ENCODE measurements at regions not wholly inside any gene's neighbourhood (a gene's known extent, or its start where the extent isn't known, plus 50 kb on each side); places are given as distances from the start of the nearest gene placed in this dataset.

DNA sequence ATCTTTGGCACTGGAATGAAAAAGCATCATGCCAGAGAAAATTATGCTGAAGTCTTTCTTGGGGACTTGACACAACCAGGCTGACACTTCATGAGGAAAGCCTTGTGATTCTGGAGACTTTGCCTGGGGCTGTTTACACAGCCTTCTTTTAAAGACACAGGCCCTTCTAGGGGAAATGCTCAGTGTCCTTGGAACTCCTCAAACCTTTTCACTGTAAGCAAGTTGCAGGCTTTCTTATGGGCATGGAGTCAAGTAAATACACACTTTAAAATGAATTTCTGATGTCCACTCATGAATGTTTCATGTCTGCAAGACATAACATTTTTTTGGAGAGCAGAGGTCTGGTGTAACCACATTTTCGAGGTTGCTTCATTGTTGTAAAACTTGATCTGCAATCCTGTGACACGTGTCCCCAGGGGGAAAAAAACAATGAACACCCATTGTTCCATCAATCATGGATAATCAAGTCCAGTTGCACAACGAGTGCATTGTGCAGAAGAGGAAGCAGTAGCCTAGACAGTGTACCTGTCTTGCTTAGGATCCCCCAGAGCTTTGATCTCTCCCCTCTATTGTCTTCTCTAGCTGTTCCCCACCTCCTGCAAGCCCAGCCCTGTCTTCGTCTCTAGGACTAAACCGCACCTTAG is 155.1 kb upstream of the PRICKLE1 start:
- Histone ChIP-seq H3K9me3 (ENCODE audit: low read length) (no peaks in the 10 kb centered on the region), H3K36me3 (ENCODE audit: insufficient read depth, low read length) (no peaks in the 10 kb centered on the region), H3F3A (ENCODE audit: insufficient read depth, low read length, poor library complexity, severe bottlenecking) (no peaks in the 10 kb centered on the region), H3K9me2 (ENCODE audit: insufficient read depth, low read length) (no peaks in the 10 kb centered on the region), H3K9ac (ENCODE audit: low read length) (no peak overlapping the region), H3K27me3 (ENCODE audit: insufficient read depth, low read depth, low read length) (no peaks in the 10 kb centered on the region), H3K4me3 (ENCODE audit: low read length) (no peak overlapping the region), H3K27ac (ENCODE audit: low read length) (no peak overlapping the region), H3K4me2 (ENCODE audit: low read length) (no peak overlapping the region), H4K20me1 (ENCODE audit: insufficient read depth) (no peaks in the 10 kb centered on the region), H2AFZ (ENCODE audit: low read depth, low read length) (no peak overlapping the region), H3K79me2 (replicated peaks; ENCODE audit: insufficient read depth, low read length) (no peaks in the 10 kb centered on the region)
- TF ChIP-seq RAD21 (conservative IDR thresholded peaks at IDR 0.05) (no peak), EZH2 (IDR thresholded peaks at IDR 0.05; ENCODE audit: borderline replicate concordance, insufficient read depth, low read length, poor library complexity, severe bottlenecking) (no peak), POLR2AphosphoS5 (IDR thresholded peaks at IDR 0.05) (no peak), EP300 (conservative IDR thresholded peaks at IDR 0.05; ENCODE audit: poor library complexity, severe bottlenecking) (no peak)
- TF ChIP-seq, protein P1, sequence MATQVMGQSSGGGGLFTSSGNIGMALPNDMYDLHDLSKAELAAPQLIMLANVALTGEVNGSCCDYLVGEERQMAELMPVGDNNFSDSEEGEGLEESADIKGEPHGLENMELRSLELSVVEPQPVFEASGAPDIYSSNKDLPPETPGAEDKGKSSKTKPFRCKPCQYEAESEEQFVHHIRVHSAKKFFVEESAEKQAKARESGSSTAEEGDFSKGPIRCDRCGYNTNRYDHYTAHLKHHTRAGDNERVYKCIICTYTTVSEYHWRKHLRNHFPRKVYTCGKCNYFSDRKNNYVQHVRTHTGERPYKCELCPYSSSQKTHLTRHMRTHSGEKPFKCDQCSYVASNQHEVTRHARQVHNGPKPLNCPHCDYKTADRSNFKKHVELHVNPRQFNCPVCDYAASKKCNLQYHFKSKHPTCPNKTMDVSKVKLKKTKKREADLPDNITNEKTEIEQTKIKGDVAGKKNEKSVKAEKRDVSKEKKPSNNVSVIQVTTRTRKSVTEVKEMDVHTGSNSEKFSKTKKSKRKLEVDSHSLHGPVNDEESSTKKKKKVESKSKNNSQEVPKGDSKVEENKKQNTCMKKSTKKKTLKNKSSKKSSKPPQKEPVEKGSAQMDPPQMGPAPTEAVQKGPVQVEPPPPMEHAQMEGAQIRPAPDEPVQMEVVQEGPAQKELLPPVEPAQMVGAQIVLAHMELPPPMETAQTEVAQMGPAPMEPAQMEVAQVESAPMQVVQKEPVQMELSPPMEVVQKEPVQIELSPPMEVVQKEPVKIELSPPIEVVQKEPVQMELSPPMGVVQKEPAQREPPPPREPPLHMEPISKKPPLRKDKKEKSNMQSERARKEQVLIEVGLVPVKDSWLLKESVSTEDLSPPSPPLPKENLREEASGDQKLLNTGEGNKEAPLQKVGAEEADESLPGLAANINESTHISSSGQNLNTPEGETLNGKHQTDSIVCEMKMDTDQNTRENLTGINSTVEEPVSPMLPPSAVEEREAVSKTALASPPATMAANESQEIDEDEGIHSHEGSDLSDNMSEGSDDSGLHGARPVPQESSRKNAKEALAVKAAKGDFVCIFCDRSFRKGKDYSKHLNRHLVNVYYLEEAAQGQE (IDR thresholded peaks at IDR 0.05; ENCODE audit: borderline replicate concordance), result no peak
- TF ChIP-seq, protein P2, sequence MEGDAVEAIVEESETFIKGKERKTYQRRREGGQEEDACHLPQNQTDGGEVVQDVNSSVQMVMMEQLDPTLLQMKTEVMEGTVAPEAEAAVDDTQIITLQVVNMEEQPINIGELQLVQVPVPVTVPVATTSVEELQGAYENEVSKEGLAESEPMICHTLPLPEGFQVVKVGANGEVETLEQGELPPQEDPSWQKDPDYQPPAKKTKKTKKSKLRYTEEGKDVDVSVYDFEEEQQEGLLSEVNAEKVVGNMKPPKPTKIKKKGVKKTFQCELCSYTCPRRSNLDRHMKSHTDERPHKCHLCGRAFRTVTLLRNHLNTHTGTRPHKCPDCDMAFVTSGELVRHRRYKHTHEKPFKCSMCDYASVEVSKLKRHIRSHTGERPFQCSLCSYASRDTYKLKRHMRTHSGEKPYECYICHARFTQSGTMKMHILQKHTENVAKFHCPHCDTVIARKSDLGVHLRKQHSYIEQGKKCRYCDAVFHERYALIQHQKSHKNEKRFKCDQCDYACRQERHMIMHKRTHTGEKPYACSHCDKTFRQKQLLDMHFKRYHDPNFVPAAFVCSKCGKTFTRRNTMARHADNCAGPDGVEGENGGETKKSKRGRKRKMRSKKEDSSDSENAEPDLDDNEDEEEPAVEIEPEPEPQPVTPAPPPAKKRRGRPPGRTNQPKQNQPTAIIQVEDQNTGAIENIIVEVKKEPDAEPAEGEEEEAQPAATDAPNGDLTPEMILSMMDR (IDR thresholded peaks at IDR 0.05; ENCODE audit: poor library complexity, severe bottlenecking), result no peak

DNA sequence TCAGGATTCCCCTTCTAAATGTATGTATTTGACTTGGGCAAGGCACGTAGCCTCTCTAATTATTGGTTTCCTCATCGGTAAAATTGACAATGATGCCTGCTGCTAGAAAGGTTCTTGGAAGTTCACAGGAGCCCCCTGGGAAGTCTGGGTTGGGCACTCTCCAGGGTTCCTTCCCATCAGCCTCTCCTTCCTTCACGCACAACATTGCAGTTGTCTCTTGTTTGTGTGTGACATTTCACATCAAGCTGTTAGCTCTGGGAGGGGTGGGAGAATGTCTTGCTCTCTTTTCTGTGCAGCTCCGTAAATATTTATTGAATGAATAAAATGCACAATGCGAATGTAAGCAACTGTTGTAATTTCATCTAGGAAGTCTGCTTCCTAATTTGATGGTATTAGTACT is 153.2 kb upstream of the PRICKLE1 start:
- Histone ChIP-seq H3F3A (ENCODE audit: insufficient read depth, low read length, poor library complexity, severe bottlenecking) (no peaks in the 10 kb centered on the region), H3K27ac (ENCODE audit: low read length) (no peak overlapping the region), H3K9ac (ENCODE audit: low read length) (no peak overlapping the region), H3K27me3 (ENCODE audit: insufficient read depth, low read depth, low read length) (no peaks in the 10 kb centered on the region), H3K9me3 (ENCODE audit: low read length) (no peaks in the 10 kb centered on the region), H3K4me3 (ENCODE audit: low read length) (no peak overlapping the region), H3K79me2 (replicated peaks; ENCODE audit: insufficient read depth, low read length) (no peaks in the 10 kb centered on the region), H3K4me2 (ENCODE audit: low read length) (no peak overlapping the region), H3K36me3 (ENCODE audit: insufficient read depth, low read length) (no peaks in the 10 kb centered on the region), H2AFZ (ENCODE audit: low read depth, low read length) (no peak overlapping the region), H4K20me1 (ENCODE audit: insufficient read depth) (no peaks in the 10 kb centered on the region), H3K9me2 (ENCODE audit: insufficient read depth, low read length) (no peaks in the 10 kb centered on the region)
- TF ChIP-seq RAD21 (conservative IDR thresholded peaks at IDR 0.05), result no peak
- no peak for TF ChIP-seq MXI1 (conservative IDR thresholded peaks at IDR 0.05; ENCODE audit: poor library complexity, severe bottlenecking)
- TF ChIP-seq POLR2AphosphoS5 (IDR thresholded peaks at IDR 0.05), result no peak
- TF ChIP-seq, protein P1 (IDR thresholded peaks at IDR 0.05; ENCODE audit: borderline replicate concordance), result no peak
- no peak for TF ChIP-seq EZH2 (IDR thresholded peaks at IDR 0.05; ENCODE audit: borderline replicate concordance, insufficient read depth, low read length, poor library complexity, severe bottlenecking)
- TF ChIP-seq TAF1 (IDR thresholded peaks at IDR 0.05; ENCODE audit: low read depth), result no peak
- TF ChIP-seq, protein P2 (IDR thresholded peaks at IDR 0.05; ENCODE audit: poor library complexity, severe bottlenecking), result no peak
- no peak for TF ChIP-seq SMC3 (conservative IDR thresholded peaks at IDR 0.05; ENCODE audit: poor library complexity)
- no peak for TF ChIP-seq EP300 (conservative IDR thresholded peaks at IDR 0.05; ENCODE audit: poor library complexity, severe bottlenecking)
